Psoas muscle (tissue), 7 donors: ENCODE measurements at regions not wholly inside any gene's neighbourhood (a gene's known extent, or its start where the extent isn't known, plus 50 kb on each side); places are given as distances from the start of the nearest gene placed in this dataset.

Experiments
- ATAC-seq, 4 donors: fragments of 200-7000 bp; cut with Tn5 transposase; one replicate each; pipeline ENCODE4 v1.9.1; 2020; ENCODE audit warnings: moderate library complexity in 3 of 4, mild to moderate bottlenecking in 2 of 4
- DNase-seq, 2 donors: peaks; one replicate each; pipeline ENCODE4 v3.0.0-alpha.2; 2020
- H3K27ac ChIP-seq: fragments of 200-600 bp; one replicate; pipeline ENCODE4 v1.8.0; 2022
- H3K27me3 ChIP-seq, 3 donors: fragments of 200-600 bp in 1 of 3; one replicate each; pipeline versions ENCODE4 v1.6.1 to v1.8.0; 2013 to 2022; ENCODE audit warnings: low read length in 2 of 3, mild to moderate bottlenecking in 2 of 3, moderate library complexity in 1 of 3; ENCODE audit not compliant: insufficient read depth in 3 of 3
- H3K36me3 ChIP-seq, 2 donors: fragments of 200-600 bp in 1 of 2; one replicate each; pipeline versions ENCODE4 v1.6.1 to v1.8.0; 2013 to 2022; ENCODE audit warnings: low read depth in 1 of 2, mild to moderate bottlenecking in 1 of 2, moderate library complexity in 1 of 2; ENCODE audit not compliant: insufficient read depth in 1 of 2
- H3K4me1 ChIP-seq: fragments of 200-600 bp; one replicate; pipeline ENCODE4 v1.8.0; 2022
- H3K4me3 ChIP-seq: fragments of 200-600 bp; one replicate; pipeline ENCODE4 v1.8.0; 2022; ENCODE audit warnings: mild to moderate bottlenecking
- H3K9me3 ChIP-seq: fragments of 200-600 bp; one replicate; pipeline ENCODE4 v1.8.0; 2022
- WGBS, 3 donors: extraction: QIAGEN DNeasy Blood & Tissue Kit; methylation state at CpG; one replicate each; pipeline versions ENCODE4 v1.1.6 to v1.1.7; 2013; 5-methylcytosine and 5-hydroxymethylcytosine counted together
- intact Hi-C, 2 donors: fragments of 100-400 bp; cut with DNase I; formaldehyde crosslinking; loops; one replicate each; pipeline versions ENCODE4 v1.11.0 to v1.14.2; 2022
- TF ChIP-seq, protein P1 (sequence below): fragments of 200-600 bp; IDR thresholded peaks from one replicate; pipeline ENCODE4 v1.8.0; 2022; ENCODE audit warnings: antibody characterized with exemption
- donor health status: healthy with polysubstance abuse.
- donor health status: DM: no; HTN: no; CAD: no; lungs with moderate emphysema.
- donor health status: Bipolar disorder and iron deficiency.
- donor health status: healthy.
- donor health status: DM: yes; HTN: yes; CAD: no.
- donor health status: DM: no; HTN: no; CAD: no.
- donor health status: DM: yes; HTN: yes; CAD: no.

DNA sequence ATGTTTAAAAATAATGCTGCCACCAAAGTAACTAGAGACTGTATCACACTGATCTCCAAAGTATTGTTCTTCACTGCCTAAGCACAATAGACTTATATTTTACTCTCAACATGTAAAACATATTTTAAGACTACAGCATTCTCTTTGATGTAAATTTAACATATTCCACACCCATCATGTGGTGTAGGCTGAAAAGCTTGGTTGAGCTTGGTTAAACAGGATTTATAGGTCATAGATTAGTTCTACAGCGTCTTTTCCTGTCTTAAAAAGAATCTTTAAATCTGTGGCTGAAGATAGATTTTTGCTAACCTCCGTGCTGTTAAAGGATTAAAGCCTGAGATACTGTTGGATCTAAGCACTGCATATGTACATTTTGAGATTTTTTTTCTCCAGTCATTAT lies 379.9 kb downstream of the SH2D1A start:
- TF ChIP-seq, protein P1, sequence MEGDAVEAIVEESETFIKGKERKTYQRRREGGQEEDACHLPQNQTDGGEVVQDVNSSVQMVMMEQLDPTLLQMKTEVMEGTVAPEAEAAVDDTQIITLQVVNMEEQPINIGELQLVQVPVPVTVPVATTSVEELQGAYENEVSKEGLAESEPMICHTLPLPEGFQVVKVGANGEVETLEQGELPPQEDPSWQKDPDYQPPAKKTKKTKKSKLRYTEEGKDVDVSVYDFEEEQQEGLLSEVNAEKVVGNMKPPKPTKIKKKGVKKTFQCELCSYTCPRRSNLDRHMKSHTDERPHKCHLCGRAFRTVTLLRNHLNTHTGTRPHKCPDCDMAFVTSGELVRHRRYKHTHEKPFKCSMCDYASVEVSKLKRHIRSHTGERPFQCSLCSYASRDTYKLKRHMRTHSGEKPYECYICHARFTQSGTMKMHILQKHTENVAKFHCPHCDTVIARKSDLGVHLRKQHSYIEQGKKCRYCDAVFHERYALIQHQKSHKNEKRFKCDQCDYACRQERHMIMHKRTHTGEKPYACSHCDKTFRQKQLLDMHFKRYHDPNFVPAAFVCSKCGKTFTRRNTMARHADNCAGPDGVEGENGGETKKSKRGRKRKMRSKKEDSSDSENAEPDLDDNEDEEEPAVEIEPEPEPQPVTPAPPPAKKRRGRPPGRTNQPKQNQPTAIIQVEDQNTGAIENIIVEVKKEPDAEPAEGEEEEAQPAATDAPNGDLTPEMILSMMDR: no peak
- Histone ChIP-seq H3K36me3 (no peaks in the 10 kb centered on the region), H3K4me3 (no peak overlapping the region), H3K27me3 (no peaks in the 10 kb centered on the region), H3K9me3 (no peaks in the 10 kb centered on the region), H3K27ac (no peak overlapping the region), H3K4me1 (no peaks in the 10 kb centered on the region)
- intact Hi-C loops: loop anchor here in 1 of 2 donors (5.0 kb wide), 1 partner anchor 219 kb away; no protein-coding TSS in a partner anchor
- ATAC-seq: no peak
- WGBS, 3 donors: 36 to 43% (median 42%) methylated on average over 2 of the region's 2 CpGs
- no peak for DNase-seq

DNA sequence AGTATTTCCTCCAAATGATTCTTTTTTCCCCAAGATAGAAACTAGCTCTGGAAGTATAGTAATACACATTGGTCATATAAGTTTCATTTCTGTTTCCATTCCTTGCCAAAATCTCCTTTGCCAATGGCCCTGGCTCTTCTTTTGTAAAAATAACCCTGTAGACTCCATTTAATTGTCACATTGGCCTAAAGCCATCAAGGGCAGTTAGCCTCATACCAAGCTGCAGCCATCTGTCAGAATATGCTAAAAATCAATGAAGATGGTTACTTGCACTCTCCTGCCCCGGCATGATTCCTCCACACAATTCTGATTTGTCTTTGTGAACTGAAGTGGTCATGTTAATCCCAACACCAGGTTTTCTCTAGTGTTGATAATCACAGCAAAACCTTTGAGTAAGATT lies 380.5 kb downstream of the SH2D1A start:
- H3K4me1 ChIP-seq: no peaks in the 10 kb centered on the region
- ATAC-seq: no peak
- no peaks in the 10 kb centered on the region for H3K27me3 ChIP-seq

DNA sequence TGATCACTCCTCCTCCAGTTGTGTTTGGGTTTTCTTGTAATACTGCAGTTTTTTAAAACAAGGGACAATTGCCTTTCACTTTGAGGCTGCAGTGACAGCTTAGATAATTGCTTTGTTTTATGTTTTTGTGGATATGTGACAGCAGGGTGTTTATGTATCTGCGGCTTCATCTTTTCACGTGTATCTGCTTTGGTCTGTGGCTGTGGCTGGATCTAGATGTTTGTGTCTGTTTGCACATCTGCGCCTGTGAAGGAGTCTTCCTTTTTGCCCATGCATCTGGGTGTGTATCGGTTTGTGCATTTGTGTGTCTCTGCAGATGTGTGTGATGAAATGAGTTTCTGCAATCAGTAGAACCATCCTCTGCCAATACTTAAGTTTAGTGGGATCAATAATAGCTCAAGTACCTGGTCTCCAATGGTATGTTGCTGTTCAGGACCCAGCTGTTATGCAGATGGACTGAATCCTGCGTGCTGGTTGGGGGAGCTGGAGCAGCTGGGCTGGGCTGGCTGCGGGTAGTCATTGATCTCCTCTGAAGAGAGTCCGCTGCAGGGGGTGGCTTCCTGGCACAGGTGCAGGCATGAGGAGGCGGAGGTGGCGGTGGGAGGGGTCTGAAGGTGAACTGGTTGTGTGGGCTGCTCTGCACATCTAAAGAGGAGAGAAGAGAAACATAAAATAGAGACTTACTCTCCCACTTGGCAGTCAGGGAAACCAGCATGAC lies 390.3 kb downstream of the SH2D1A start:
- Histone ChIP-seq H3K4me3 (no peak overlapping the region), H3K27me3 (peaks cover 0 to 4% (median 0%) of the 10 kb centered on the region in 3 donors), H3K27ac (no peak overlapping the region), H3K36me3 (no peaks in the 10 kb centered on the region), H3K9me3 (no peaks in the 10 kb centered on the region), H3K4me1 (no peaks in the 10 kb centered on the region)
- ATAC-seq (no peak), DNase-seq (no peak)
- TF ChIP-seq, protein P1: no peak
- intact Hi-C loops: no loop called here
- WGBS, 3 donors: 43 to 53% (median 50%) methylated on average over 9 of the region's 9 CpGs

More for the DNA sequence above, 380.5 kb downstream of the SH2D1A start:
- TF ChIP-seq, protein P1: no peak
- Histone ChIP-seq H3K9me3 (no peaks in the 10 kb centered on the region), H3K4me3 (no peak overlapping the region), H3K36me3 (no peaks in the 10 kb centered on the region), H3K27ac (no peak overlapping the region)
- WGBS, 3 donors: 48 to 71% (median 52%) methylated on average over 1 of the region's 1 CpG
- no peak for DNase-seq
- intact Hi-C loops: loop anchor here in 1 of 2 donors (5.0 kb wide), 1 partner anchor 220 kb away; no protein-coding TSS in a partner anchor

DNA sequence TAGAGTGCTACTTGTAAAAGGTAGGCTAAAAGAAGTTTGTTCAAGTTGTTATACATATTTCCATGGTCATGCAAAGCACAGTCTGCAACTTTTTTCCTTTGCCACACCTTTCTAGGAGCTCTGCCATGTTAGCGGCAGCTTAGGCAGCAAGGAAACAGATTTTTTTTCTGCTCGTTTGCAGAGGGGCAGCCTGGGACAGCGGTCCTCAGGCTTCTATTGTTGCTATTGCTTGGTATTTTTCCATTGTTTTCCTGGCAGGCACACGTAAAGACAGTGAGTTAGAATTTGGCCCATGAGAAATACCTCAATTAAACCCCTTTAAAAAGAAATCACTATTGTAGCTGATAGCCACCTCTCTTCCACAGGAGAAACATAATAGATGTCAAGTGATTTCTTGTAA lies 391.4 kb downstream of the SH2D1A start:
- 18 to 31% (median 25%) methylated on average over 4 of the region's 4 CpGs for WGBS, 3 donors
- Histone ChIP-seq H3K27me3 (peaks cover 0 to 4% (median 0%) of the 10 kb centered on the region in 3 donors), H3K4me3 (no peak overlapping the region), H3K36me3 (no peaks in the 10 kb centered on the region), H3K4me1 (no peaks in the 10 kb centered on the region), H3K27ac (no peak overlapping the region), H3K9me3 (no peaks in the 10 kb centered on the region)
- ATAC-seq (no peak), DNase-seq (no peak)
- intact Hi-C loops: no loop called here
- TF ChIP-seq, protein P1: no peak

DNA sequence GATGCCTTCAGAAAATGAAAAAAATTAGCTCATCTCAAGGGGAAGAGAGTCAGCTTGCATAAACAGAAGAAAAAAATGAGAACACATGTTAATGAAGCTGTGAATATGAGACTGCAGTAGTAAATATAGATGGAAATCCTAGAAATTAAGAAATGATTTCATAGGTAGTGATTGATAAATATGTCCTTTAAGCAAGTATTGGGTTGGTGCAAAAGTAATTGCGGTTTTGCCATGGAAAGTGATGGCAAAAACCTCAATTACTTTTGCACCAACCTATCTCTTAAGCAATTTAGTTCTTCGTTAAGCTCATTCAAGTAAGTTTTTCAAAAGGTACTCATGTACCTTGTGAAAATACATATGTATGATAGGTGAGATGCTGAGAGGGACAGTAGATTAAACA lies 400.9 kb downstream of the SH2D1A start:
- Histone ChIP-seq H3K27me3 (no peaks in the 10 kb centered on the region), H3K4me3 (no peak overlapping the region), H3K9me3 (no peaks in the 10 kb centered on the region), H3K36me3 (no peaks in the 10 kb centered on the region), H3K4me1 (no peaks in the 10 kb centered on the region), H3K27ac (no peak overlapping the region)
- DNase-seq (no peak), ATAC-seq (no peak)
- TF ChIP-seq, protein P1: no peak
- WGBS, 3 donors: 40 to 96% (median 86%) methylated on average over 2 of the region's 2 CpGs
- intact Hi-C loops: no loop called here
